NB4 (cell line): ENCODE measurements at regions not wholly inside any gene's neighbourhood (a gene's known extent, or its start where the extent isn't known, plus 50 kb on each side); places are given as distances from the start of the nearest gene placed in this dataset.

Source experiments
- DNase-seq: peaks from one replicate; pipeline ENCODE4 v3.0.0; 2010; ENCODE audit warnings: low read depth
- H3K4me3 ChIP-seq: one replicate; pipeline ENCODE4 v1.5.1; 2011; ENCODE audit warnings: mild to moderate bottlenecking, low read depth, low read length, moderate library complexity
- MYC ChIP-seq: IDR thresholded peaks from 2 replicates; pipeline ENCODE4 v1.6.1; 2011; ENCODE audit warnings: low read depth, low read length
- POLR2A ChIP-seq: IDR thresholded peaks from 2 replicates; pipeline ENCODE4 v1.6.1; 2011; ENCODE audit warnings: mild to moderate bottlenecking; ENCODE audit not compliant: insufficient read length; ENCODE audit errors: extremely low read depth
- TF ChIP-seq, protein P1 (sequence below): IDR thresholded peaks from 2 replicates; pipeline ENCODE4 v1.6.1; 2011; ENCODE audit warnings: low read depth, low read length
- TF ChIP-seq, protein P2 (sequence below): IDR thresholded peaks from one replicate; pipeline ENCODE4 v1.5.1; 2012; ENCODE audit warnings: low read depth, low read length

DNA sequence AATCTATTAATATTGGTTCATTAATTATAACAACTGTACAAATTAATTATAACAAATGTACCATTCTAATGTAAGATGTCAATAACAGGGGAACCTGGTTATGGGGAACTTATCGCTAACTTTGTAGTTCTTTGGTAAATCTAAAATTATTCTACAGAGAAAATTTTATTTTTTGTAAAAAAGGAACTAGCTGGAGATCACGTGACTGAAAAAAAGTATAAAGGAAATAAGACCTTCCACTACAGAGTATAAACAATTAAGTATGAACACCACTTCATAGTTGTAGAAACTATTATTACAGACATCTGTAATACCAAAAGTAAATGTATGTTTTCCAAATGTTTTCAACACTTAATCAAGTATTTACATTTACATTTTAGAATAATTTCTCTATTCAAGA, 77.9 kb upstream of the DKK2 start:
- no peak overlapping the region for H3K4me3 ChIP-seq
- TF ChIP-seq, protein P1, sequence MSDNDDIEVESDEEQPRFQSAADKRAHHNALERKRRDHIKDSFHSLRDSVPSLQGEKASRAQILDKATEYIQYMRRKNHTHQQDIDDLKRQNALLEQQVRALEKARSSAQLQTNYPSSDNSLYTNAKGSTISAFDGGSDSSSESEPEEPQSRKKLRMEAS = no peak
- TF ChIP-seq MYC = no peak
- TF ChIP-seq POLR2A = no peak
- TF ChIP-seq, protein P2, sequence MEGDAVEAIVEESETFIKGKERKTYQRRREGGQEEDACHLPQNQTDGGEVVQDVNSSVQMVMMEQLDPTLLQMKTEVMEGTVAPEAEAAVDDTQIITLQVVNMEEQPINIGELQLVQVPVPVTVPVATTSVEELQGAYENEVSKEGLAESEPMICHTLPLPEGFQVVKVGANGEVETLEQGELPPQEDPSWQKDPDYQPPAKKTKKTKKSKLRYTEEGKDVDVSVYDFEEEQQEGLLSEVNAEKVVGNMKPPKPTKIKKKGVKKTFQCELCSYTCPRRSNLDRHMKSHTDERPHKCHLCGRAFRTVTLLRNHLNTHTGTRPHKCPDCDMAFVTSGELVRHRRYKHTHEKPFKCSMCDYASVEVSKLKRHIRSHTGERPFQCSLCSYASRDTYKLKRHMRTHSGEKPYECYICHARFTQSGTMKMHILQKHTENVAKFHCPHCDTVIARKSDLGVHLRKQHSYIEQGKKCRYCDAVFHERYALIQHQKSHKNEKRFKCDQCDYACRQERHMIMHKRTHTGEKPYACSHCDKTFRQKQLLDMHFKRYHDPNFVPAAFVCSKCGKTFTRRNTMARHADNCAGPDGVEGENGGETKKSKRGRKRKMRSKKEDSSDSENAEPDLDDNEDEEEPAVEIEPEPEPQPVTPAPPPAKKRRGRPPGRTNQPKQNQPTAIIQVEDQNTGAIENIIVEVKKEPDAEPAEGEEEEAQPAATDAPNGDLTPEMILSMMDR = no peak
- DNase-seq = no peak

DNA sequence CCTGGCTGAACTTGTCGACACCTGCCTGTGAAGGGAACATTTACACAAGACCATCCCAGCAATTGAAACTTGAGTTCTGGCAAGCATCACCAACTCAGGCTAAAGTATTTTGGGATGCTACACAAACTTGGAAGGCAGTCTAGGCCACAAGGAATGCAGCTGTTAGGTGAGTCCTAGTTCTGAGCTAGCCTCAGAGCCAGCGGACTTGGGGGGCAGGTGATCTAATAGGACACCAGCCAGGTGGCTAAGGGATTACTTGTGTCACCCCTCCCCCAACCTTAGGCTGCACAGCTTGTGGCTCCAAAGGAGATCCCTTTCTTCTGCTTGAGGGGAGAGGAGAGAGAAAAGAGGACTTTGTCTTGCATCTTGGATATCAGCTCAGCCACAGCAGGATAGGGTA, 62.3 kb upstream of the DKK2 start:
- no peak for DNase-seq
- H3K4me3 ChIP-seq = no peak overlapping the region
- no peak for TF ChIP-seq POLR2A
- TF ChIP-seq, protein P1 = no peak
- TF ChIP-seq, protein P2 = no peak
- TF ChIP-seq MYC = no peak

DNA sequence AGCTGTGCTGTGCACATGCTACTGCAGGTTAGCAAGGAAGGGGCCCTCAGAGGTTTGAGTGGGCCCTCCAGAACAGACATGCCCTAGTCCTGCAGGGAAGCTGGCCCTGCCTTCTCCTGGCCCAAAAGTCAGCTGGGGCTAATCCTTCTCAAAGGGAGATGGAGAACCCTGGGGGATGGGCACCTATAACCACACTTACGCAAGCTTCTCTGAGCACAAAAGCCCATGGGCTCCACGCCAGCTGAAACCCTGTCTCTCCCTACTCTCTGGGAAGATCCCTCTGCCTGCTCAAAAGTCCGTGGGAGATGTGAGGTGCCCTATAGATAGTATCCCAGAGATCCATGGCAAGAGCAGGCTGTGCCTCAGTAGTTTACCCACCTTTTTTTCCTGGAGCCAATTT, 58.9 kb upstream of the DKK2 start:
- no peak overlapping the region for H3K4me3 ChIP-seq
- TF ChIP-seq POLR2A = no peak
- TF ChIP-seq MYC = no peak
- TF ChIP-seq, protein P1 = no peak
- TF ChIP-seq, protein P2 = no peak
- DNase-seq = no peak

DNA sequence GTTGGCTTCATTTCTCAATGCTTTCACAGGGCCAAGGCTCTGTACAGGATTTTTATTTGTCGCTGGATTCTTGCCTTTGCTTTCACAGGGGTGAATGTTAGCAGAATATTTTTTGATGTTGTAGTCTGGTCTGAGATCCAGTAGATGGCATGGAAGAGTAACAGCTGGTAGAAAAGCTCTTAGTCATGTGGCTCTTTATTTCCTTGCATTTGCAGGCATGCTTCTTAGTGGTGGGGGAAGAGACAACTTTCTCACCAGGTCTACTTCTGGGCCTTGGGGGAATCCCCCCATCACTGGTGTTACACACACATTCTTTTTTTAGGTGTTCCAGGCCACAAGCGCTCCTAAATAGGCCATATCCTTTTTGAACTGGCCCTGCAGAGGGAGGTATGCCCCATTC, 58.2 kb upstream of the DKK2 start:
- TF ChIP-seq POLR2A (no peak), MYC (no peak)
- TF ChIP-seq, protein P2 = peak; percentile 16
- TF ChIP-seq, protein P1 = peak; percentile 57
- peak; percentile 21 for DNase-seq
- no peak overlapping the region for H3K4me3 ChIP-seq
